Psoas muscle (tissue), 7 donors: ENCODE measurements at regions not wholly inside any gene's neighbourhood (a gene's known extent, or its start where the extent isn't known, plus 50 kb on each side); places are given as distances from the start of the nearest gene placed in this dataset.

Experiments
- ATAC-seq, 4 donors: fragments of 200-7000 bp; cut with Tn5 transposase; one replicate each; pipeline ENCODE4 v1.9.1; 2020; ENCODE audit warnings: moderate library complexity in 3 of 4, mild to moderate bottlenecking in 2 of 4
- DNase-seq, 2 donors: peaks; one replicate each; pipeline ENCODE4 v3.0.0-alpha.2; 2020
- H3K27ac ChIP-seq: fragments of 200-600 bp; one replicate; pipeline ENCODE4 v1.8.0; 2022
- H3K27me3 ChIP-seq, 3 donors: fragments of 200-600 bp in 1 of 3; one replicate each; pipeline versions ENCODE4 v1.6.1 to v1.8.0; 2013 to 2022; ENCODE audit warnings: low read length in 2 of 3, mild to moderate bottlenecking in 2 of 3, moderate library complexity in 1 of 3; ENCODE audit not compliant: insufficient read depth in 3 of 3
- H3K36me3 ChIP-seq, 2 donors: fragments of 200-600 bp in 1 of 2; one replicate each; pipeline versions ENCODE4 v1.6.1 to v1.8.0; 2013 to 2022; ENCODE audit warnings: low read depth in 1 of 2, mild to moderate bottlenecking in 1 of 2, moderate library complexity in 1 of 2; ENCODE audit not compliant: insufficient read depth in 1 of 2
- H3K4me1 ChIP-seq: fragments of 200-600 bp; one replicate; pipeline ENCODE4 v1.8.0; 2022
- H3K4me3 ChIP-seq: fragments of 200-600 bp; one replicate; pipeline ENCODE4 v1.8.0; 2022; ENCODE audit warnings: mild to moderate bottlenecking
- H3K9me3 ChIP-seq: fragments of 200-600 bp; one replicate; pipeline ENCODE4 v1.8.0; 2022
- WGBS, 3 donors: extraction: QIAGEN DNeasy Blood & Tissue Kit; methylation state at CpG; one replicate each; pipeline versions ENCODE4 v1.1.6 to v1.1.7; 2013; 5-methylcytosine and 5-hydroxymethylcytosine counted together
- intact Hi-C, 2 donors: fragments of 100-400 bp; cut with DNase I; formaldehyde crosslinking; loops; one replicate each; pipeline versions ENCODE4 v1.11.0 to v1.14.2; 2022
- TF ChIP-seq, protein P1 (sequence below): fragments of 200-600 bp; IDR thresholded peaks from one replicate; pipeline ENCODE4 v1.8.0; 2022; ENCODE audit warnings: antibody characterized with exemption
- donor health status: healthy with polysubstance abuse.
- donor health status: DM: no; HTN: no; CAD: no; lungs with moderate emphysema.
- donor health status: Bipolar disorder and iron deficiency.
- donor health status: healthy.
- donor health status: DM: yes; HTN: yes; CAD: no.
- donor health status: DM: no; HTN: no; CAD: no.
- donor health status: DM: yes; HTN: yes; CAD: no.

DNA sequence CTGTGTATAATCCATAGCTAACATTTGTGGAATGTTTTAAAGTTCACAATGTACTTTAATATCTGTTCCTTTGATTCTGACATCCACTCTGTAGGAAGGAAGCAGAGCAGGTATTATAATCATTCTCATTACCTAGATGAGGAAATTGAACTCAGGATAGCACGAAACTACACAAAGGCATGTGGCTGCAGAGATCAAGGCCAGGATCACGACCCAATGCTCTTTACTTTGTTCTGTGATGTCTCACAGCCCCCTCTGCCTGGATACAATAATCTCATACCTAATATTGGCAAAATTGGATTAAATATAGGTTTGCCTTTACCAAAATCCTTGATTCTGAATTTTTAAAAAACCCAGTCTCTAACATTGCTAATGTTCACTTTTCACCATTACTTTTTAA is 298.0 kb upstream of the KITLG start:
- Histone ChIP-seq H3K27ac (no peak overlapping the region), H3K4me3 (no peak overlapping the region), H3K4me1 (no peaks in the 10 kb centered on the region), H3K27me3 (no peaks in the 10 kb centered on the region), H3K36me3 (no peaks in the 10 kb centered on the region), H3K9me3 (no peaks in the 10 kb centered on the region)
- DNase-seq (no peak), ATAC-seq (no peak)
- TF ChIP-seq, protein P1, sequence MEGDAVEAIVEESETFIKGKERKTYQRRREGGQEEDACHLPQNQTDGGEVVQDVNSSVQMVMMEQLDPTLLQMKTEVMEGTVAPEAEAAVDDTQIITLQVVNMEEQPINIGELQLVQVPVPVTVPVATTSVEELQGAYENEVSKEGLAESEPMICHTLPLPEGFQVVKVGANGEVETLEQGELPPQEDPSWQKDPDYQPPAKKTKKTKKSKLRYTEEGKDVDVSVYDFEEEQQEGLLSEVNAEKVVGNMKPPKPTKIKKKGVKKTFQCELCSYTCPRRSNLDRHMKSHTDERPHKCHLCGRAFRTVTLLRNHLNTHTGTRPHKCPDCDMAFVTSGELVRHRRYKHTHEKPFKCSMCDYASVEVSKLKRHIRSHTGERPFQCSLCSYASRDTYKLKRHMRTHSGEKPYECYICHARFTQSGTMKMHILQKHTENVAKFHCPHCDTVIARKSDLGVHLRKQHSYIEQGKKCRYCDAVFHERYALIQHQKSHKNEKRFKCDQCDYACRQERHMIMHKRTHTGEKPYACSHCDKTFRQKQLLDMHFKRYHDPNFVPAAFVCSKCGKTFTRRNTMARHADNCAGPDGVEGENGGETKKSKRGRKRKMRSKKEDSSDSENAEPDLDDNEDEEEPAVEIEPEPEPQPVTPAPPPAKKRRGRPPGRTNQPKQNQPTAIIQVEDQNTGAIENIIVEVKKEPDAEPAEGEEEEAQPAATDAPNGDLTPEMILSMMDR: no peak
- WGBS, 3 donors: 46 to 63% (median 51%) methylated on average over 2 of the region's 2 CpGs
- intact Hi-C loops: no loop called here

DNA sequence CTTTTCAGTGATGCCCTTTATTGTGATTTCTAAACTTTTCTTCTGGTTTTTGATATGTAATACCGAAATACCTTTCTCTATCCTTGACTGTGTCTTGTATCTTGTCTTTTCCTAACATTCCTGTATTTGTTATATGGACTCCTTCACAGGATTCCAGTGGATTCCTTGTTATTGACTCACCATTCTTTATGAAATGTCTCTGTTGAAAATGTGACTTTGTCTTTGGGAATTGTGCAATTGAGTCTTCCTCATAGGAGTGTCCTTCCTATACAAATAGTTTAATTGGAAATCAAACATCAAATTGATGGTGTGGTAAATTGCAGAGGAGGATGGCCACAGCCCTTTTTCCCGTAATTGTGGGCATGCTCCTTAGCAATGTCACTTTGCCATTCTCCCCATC is 296.6 kb upstream of the KITLG start:
- Histone ChIP-seq H3K4me1 (no peaks in the 10 kb centered on the region), H3K27me3 (no peaks in the 10 kb centered on the region), H3K27ac (no peak overlapping the region), H3K36me3 (no peaks in the 10 kb centered on the region), H3K9me3 (no peaks in the 10 kb centered on the region), H3K4me3 (no peak overlapping the region)
- ATAC-seq (no peak), DNase-seq (no peak)
- WGBS, 3 donors: 84 to 89% (median 84%) methylated on average over 2 of the region's 2 CpGs
- TF ChIP-seq, protein P1: no peak
- intact Hi-C loops: no loop called here

DNA sequence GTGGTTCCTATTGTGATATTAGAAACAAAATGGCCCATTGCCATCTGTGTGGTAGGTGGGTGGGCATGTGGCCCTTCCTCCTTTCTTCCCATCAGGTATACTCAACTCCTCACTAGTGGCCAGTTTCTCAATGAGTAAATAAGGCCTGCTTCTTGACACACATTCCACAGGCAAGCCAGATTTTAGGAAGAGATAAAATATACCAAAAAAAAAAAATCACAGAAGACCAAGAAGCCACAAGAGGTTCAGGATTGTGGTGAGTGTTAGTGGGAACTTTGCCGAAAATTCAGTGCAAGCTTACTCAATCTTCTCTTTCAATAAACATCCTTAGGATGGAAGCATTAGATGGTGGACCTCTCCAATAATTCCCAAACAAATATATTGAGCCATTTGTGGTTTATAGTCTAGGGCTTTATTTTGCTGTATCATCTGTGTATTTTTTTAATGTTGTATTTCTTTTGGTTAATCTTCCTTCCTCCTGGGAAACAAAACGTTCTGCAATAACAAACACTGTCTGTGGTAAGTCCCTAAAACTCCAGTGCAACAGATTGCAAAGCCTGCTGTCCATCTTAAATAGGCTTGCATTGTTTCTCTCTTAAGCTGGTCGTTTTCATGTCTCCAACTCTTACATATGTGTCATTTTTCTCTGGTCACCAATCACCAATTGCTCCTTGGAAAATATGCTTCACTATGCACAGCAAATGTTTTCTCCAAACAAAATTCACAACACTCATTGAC is 289.9 kb upstream of the KITLG start:
- Histone ChIP-seq H3K27me3 (no peaks in the 10 kb centered on the region), H3K9me3 (no peaks in the 10 kb centered on the region), H3K27ac (no peak overlapping the region), H3K4me3 (no peak overlapping the region), H3K4me1 (no peaks in the 10 kb centered on the region), H3K36me3 (no peaks in the 10 kb centered on the region)
- ATAC-seq (no peak), DNase-seq (no peak)
- intact Hi-C loops: no loop called here
- TF ChIP-seq, protein P1: no peak
- 33 to 43% (median 35%) methylated on average over 3 of the region's 3 CpGs for WGBS, 3 donors

DNA sequence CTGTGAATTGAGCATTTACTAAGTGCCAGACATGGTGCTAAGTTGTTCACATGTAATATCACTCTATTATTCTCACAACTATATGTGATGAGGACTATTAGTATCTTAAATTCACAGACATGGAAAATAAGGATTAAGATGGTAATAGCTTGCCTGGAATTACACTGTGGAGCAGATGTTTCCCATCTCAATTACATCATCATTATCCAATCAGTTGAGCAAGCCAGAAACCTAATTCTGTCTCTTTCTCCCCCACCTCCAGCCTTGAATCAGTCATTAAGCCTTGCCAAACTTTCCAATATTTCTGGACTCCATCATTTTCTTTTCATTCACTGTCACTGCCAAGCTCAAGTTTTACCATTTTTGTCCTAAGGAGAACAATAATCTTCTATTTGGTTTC is 287.8 kb upstream of the KITLG start:
- no peak for ATAC-seq
- Histone ChIP-seq H3K4me3 (no peak overlapping the region), H3K27me3 (no peaks in the 10 kb centered on the region), H3K4me1 (no peaks in the 10 kb centered on the region), H3K36me3 (no peaks in the 10 kb centered on the region), H3K9me3 (no peaks in the 10 kb centered on the region), H3K27ac (no peak overlapping the region)
- DNase-seq: no peak
- intact Hi-C loops: no loop called here
- TF ChIP-seq, protein P1: no peak

DNA sequence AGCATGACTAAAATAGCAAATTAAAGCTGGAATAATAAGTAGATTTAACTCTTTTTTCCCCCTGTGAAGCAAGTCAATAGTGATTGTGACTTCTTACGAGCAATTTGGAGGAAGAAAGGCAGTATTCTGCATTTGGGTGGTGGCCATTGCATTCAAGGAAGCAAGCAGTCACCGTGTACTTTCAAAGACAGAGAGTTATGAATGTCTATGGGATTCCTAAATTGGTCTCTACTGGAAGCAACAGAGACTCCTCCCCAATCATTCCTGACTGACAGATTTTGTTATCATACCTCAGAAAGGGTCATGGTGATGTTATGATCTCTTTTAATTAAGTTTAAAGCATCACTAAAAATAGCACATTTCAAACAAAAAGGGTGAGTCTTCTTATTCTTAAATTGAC is 287.2 kb upstream of the KITLG start:
- TF ChIP-seq, protein P1: no peak
- intact Hi-C loops: no loop called here
- no peak overlapping the region for H3K27ac ChIP-seq
- no peaks in the 10 kb centered on the region for H3K9me3 ChIP-seq
- H3K27me3 ChIP-seq: no peaks in the 10 kb centered on the region
- WGBS, 3 donors: 53 to 63% (median 57%) methylated on average over 2 of the region's 2 CpGs
- H3K4me1 ChIP-seq: no peaks in the 10 kb centered on the region
- no peak overlapping the region for H3K4me3 ChIP-seq
- DNase-seq (no peak), ATAC-seq (no peak)
- no peaks in the 10 kb centered on the region for H3K36me3 ChIP-seq
